HCT116 (cell line): ENCODE measurements at regions not wholly inside any gene's neighbourhood (a gene's known extent, or its start where the extent isn't known, plus 50 kb on each side); places are given as distances from the start of the nearest gene placed in this dataset.

Experiments
- CTCF ChIP-seq, 3 experiments: fragments of 200-600 bp in 1 of 3; sonication (generic) in 1 of 3; IDR thresholded peaks in 2 of 3; conservative IDR thresholded peaks in 1 of 3; 2 replicates each; pipeline ENCODE4 v1.5.1; 2012 to 2017; ENCODE audit warnings: low read depth in 2 of 3, low read length in 2 of 3, antibody characterized with exemption in 1 of 3, borderline replicate concordance in 1 of 3, control low read depth in 1 of 3, mild to moderate bottlenecking in 1 of 3, mixed read lengths in 1 of 3, mixed run types in 1 of 3, moderate library complexity in 1 of 3; ENCODE audit not compliant: insufficient read depth in 1 of 3
- EZH2 ChIP-seq: fragments of 200-600 bp; sonication (generic); IDR thresholded peaks from 2 replicates; pipeline ENCODE4 v1.6.1; 2017; ENCODE audit warnings: antibody characterized with exemption, mixed run types
- JUND ChIP-seq: IDR thresholded peaks from 2 replicates; pipeline ENCODE4 v1.6.1; 2012
- MAX ChIP-seq: IDR thresholded peaks from 2 replicates; pipeline ENCODE4 v1.6.1; 2012
- POLR2A ChIP-seq: IDR thresholded peaks from 2 replicates; pipeline ENCODE4 v1.7.0; 2011; ENCODE audit warnings: borderline replicate concordance; ENCODE audit not compliant: insufficient read depth, insufficient read length; ENCODE audit errors: extremely low read depth
- RAD21 ChIP-seq: IDR thresholded peaks from 2 replicates; pipeline ENCODE4 v1.6.1; 2012; ENCODE audit warnings: low read depth, mild to moderate bottlenecking

- TF ChIP-seq RAD21 (no peak), CTCF (IDR thresholded peaks at IDR 0.05 in 2 of 3, conservative IDR thresholded peaks at IDR 0.05 in 1 of 3; ENCODE audit: borderline replicate concordance in 1 of 3, insufficient read depth in 1 of 3, low read depth in 2 of 3, low read length in 2 of 3) (no peak), JUND (no peak), MAX (no peak), EZH2 (no peak), POLR2A (no peak)
Observed at GRCh38 chr9:105127863-105128220, 116.6 kb upstream of the SLC44A1 start.
